ENCODE measurements at regions not wholly inside any gene's neighbourhood (a gene's known extent, or its start where the extent isn't known, plus 50 kb on each side); places are given as distances from the start of the nearest gene placed in this dataset.
"Not testable (repeated sequence)": the region's sequence is repeated elsewhere in the genome, so short reads cannot be mapped to it uniquely, and the experiment has no call there.

GRCh38 chr1:149336082-149336481 lies 138.8 kb upstream of the NBPF19 start:
- not testable (repeated sequence) for TF ChIP-seq SAP30 (IDR thresholded peaks at IDR 0.05; ENCODE audit: insufficient read depth, insufficient replicate concordance, low read length); CTCF (IDR thresholded peaks at IDR 0.05; ENCODE audit: control extremely low read depth in 1 of 3, insufficient read depth in 1 of 3, low read depth in 1 of 3, low read length in 3 of 3); EZH2 (IDR thresholded peaks at IDR 0.05; ENCODE audit: low read depth, low read length, severe bottlenecking); TEAD4 (IDR thresholded peaks at IDR 0.05; ENCODE audit: low read depth, low read length); EGR1 (IDR thresholded peaks at IDR 0.05; ENCODE audit: borderline replicate concordance, low read depth, low read length)
